Kidney epithelial cell (primary cell): ENCODE measurements at regions not wholly inside any gene's neighbourhood (a gene's known extent, or its start where the extent isn't known, plus 50 kb on each side); places are given as distances from the start of the nearest gene placed in this dataset.

Experiments used
- DNase-seq: peaks from one replicate; pipeline ENCODE4 v3.0.0-alpha.2; 2010; ENCODE audit warnings: low read depth
- H3K27me3 ChIP-seq: 2 replicates; pipeline ENCODE4 v1.6.0; 2011; ENCODE audit warnings: low read length; ENCODE audit not compliant: control insufficient read depth, insufficient read depth
- H3K36me3 ChIP-seq: 2 replicates; pipeline ENCODE4 v1.5.1; 2011; ENCODE audit warnings: low read length; ENCODE audit not compliant: control insufficient read depth, insufficient read depth
- H3K4me3 ChIP-seq: 2 replicates; pipeline ENCODE4 v1.5.1; 2011; ENCODE audit warnings: low read depth, mild to moderate bottlenecking, control low read depth, low read length
- TF ChIP-seq, protein P1 (sequence below): IDR thresholded peaks from 2 replicates; pipeline ENCODE4 v1.5.1; 2011; ENCODE audit warnings: mild to moderate bottlenecking, moderate library complexity, low read length, control low read depth, inconsistent platforms; ENCODE audit not compliant: insufficient read depth, poor library complexity, severe bottlenecking

DNA sequence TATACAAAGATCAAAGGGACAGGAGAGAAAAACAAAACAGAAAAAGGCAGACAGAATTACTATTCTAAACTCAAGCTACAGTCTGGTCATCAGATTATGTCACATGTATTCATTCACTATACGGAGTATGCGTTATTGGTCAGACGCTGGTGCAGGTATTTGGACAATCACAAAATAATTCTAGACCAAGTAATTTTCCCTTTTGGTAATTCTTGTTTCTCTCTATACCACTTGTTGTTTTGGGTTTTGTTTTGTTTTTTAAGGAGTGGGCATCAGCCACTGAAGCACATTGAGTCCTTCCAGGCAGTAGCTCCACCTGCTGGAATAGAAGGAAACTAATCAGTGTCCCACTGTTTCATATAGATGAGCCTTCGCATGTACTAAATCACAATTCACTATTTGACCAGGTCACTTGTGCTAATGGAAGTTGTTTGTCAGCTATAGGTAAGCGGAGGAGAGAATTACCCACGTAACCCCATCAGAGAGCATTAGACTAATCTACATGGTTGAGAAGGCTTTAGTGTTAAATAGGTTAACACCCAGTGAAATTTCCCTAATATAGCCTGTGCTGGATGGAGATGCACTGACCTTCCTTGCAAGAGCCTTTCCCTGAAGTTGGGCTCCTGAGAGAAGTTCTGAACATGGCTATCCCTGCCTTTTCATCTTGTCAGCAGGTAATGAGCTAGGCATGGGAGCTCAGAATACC, 77.9 kb downstream of the TNFAIP3 start:
- no peak overlapping the region for H3K4me3 ChIP-seq
- no peak for DNase-seq
- H3K27me3 ChIP-seq, result no peaks in the 10 kb centered on the region
- TF ChIP-seq, protein P1, sequence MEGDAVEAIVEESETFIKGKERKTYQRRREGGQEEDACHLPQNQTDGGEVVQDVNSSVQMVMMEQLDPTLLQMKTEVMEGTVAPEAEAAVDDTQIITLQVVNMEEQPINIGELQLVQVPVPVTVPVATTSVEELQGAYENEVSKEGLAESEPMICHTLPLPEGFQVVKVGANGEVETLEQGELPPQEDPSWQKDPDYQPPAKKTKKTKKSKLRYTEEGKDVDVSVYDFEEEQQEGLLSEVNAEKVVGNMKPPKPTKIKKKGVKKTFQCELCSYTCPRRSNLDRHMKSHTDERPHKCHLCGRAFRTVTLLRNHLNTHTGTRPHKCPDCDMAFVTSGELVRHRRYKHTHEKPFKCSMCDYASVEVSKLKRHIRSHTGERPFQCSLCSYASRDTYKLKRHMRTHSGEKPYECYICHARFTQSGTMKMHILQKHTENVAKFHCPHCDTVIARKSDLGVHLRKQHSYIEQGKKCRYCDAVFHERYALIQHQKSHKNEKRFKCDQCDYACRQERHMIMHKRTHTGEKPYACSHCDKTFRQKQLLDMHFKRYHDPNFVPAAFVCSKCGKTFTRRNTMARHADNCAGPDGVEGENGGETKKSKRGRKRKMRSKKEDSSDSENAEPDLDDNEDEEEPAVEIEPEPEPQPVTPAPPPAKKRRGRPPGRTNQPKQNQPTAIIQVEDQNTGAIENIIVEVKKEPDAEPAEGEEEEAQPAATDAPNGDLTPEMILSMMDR, result peak; percentile 70
- H3K36me3 ChIP-seq, result no peaks in the 10 kb centered on the region

DNA sequence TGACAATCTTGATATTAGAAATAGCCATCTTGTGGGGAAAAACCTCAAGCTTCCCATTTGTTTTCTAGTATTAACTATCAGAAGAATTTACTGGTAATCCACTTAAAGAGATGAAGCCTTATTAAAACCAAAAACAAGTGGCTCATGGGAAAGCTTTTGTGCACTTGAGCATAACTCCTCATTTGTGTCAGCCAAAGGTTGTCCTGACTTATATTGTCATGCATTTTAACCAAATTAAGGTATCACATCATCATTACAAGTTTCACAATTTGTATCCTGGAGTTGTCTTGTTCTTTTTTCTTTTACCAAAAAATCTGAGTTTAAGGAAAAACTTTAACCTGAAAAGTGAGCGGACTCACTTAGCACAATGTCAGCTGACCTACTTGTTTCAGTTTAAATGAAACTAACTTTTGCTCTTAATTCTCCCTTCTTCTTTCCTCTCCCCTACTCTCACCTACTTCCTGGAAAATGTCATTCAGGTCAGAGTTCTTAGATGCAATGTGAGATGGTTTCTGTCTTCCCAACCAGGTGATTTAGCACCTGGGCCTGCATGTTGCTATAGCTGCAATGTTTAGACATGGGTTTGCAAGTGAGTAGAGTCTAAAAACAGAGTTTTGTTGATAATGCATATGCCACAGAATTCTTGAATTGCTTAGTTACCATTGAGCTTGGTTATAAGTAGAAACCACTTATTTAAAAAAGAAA, 82.8 kb downstream of the TNFAIP3 start:
- TF ChIP-seq, protein P1, result no peak
- no peaks in the 10 kb centered on the region for H3K36me3 ChIP-seq
- H3K4me3 ChIP-seq, result no peak overlapping the region
- DNase-seq, result no peak
- H3K27me3 ChIP-seq, result no peaks in the 10 kb centered on the region

DNA sequence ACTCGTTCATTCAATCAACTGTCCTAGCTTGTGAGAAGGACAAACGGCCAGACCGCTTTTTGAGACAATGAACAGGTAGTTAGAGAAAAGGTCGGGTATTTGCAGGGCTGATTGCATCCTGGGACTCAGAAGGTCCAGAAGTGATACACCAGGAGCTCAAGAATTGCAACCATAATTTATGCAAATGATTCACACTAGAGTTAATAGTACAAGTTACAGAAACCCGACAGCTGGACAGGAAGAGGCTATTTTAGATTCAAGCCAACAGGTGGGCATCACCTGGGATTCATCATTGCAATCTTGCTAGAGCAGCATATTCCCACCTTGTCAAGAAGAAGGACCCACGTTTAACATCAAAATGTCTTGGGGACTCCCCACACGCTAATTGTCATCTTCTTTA, 83.5 kb downstream of the TNFAIP3 start:
- Histone ChIP-seq H3K4me3 (no peak overlapping the region), H3K36me3 (no peaks in the 10 kb centered on the region), H3K27me3 (no peaks in the 10 kb centered on the region)
- TF ChIP-seq, protein P1, result no peak
- no peak for DNase-seq

DNA sequence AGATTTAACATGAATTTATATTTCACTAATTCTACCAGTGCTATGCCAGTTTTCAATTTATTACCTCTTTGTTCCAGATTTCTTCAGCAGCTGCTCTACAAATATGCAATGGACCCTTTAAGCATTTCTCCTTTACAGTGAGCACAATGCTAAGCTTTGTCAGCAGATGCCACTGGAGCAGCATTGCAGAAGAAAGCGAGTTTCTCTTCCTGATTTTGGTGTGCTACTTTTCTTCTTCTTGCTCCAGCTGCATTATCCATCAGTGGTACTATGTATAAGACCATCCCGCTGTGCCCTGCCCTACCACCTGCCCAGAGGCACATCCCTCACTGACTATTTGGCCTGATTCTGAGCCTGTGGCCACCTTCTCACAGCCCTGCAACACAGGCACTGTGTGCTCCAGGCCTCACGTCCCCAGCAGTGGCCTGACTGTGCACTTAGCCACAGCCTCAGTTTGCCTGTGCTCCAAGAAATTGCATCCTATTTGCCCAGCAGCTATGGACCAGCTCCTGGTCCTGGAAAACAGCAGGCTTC, 84.1 kb downstream of the TNFAIP3 start:
- no peak overlapping the region for H3K4me3 ChIP-seq
- H3K27me3 ChIP-seq, result no peaks in the 10 kb centered on the region
- H3K36me3 ChIP-seq, result no peaks in the 10 kb centered on the region
- TF ChIP-seq, protein P1, result no peak
- DNase-seq, result no peak

DNA sequence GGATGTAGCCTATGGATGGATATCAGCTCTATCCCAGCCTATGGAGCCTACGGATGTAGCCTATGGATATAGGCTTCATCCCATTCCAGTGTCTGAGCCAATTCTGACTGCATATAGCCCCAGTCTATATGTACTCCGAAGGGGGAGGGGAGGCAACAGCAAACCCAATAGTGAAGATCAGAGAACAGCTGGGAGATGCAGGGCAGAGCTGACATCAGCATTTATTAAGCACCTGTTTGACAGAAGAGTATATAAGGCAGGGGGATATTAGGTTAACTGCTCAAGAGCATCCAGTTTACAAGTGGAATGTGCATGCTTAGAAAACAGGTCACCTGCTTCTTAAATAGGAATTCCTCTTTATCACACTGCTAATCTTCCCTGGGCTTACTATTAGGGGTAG, 85.2 kb downstream of the TNFAIP3 start:
- DNase-seq, result no peak
- TF ChIP-seq, protein P1, result no peak
- Histone ChIP-seq H3K36me3 (no peaks in the 10 kb centered on the region), H3K4me3 (no peak overlapping the region), H3K27me3 (no peaks in the 10 kb centered on the region)
